HepG2 (cell line): ENCODE measurements at regions not wholly inside any gene's neighbourhood (a gene's known extent, or its start where the extent isn't known, plus 50 kb on each side); places are given as distances from the start of the nearest gene placed in this dataset.
A peak's percentile ranks its signal among the peaks of the same experiment; 100 is the strongest.
"Not testable (repeated sequence)": the region's sequence is repeated elsewhere in the genome, so short reads cannot be mapped to it uniquely, and the experiment has no call there.

ENCODE experiments used
- ATAC-seq: fragments of 200-7000 bp; cut with Tn5 transposase; 3 replicates; pipeline ENCODE4 v1.9.1; 2020; ENCODE audit warnings: mild to moderate bottlenecking, moderate library complexity
- BruUV-seq: library from RNA; stranded (reverse); fragments of 400-500 nt; replicated peaks from 2 replicates; lab custom pipeline; 2021; lab: Mats Ljungman, UMichigan
- CTCF ChIA-PET: fragments of 300-600 bp; formaldehyde crosslinking; extraction: SDS; loops from one replicate; lab custom pipeline; 2021; ENCODE audit warnings: low total read pairs, inconsistent platforms, low intra/inter-chr PET ratio; lab: Yijun Ruan, JAX
- POLR2A ChIA-PET: fragments of 350-600 bp; sonication (Branson Sonifier 250); formaldehyde crosslinking; loops from one replicate; lab custom pipeline; 2020; ENCODE audit warnings: antibody characterized with exemption, inconsistent platforms; lab: Yijun Ruan, JAX
- DNase-seq: peaks from one replicate; pipeline ENCODE4 v3.0.0-alpha.2; 2015; ENCODE audit warnings: low spot score
- FAIRE-seq: peaks from 3 replicates; lab custom pipeline; 2011; peaks lifted over from hg19 to GRCh38; lab: Jason Lieb, UNC
- H2AFZ ChIP-seq: one replicate; pipeline ENCODE4 v1.6.1; 2011; ENCODE audit warnings: low read length, inconsistent platforms
- H3K27ac ChIP-seq: fragments of 300-600 bp; 3 replicates; pipeline ENCODE4 v1.8.0; 2011; ENCODE audit warnings: mixed run types, mild to moderate bottlenecking, mixed read lengths, low read length, inconsistent platforms; ENCODE audit not compliant: insufficient read depth; ENCODE audit errors: extremely low read length
- H3K27me3 ChIP-seq, 2 experiments: fragments of 200-600 bp in 1 of 2; 2 replicates in 1 of 2; 3 replicates in 1 of 2; pipeline versions ENCODE4 v1.6.0 to v1.8.0; 2011; ENCODE audit warnings: low read length in 2 of 2, mild to moderate bottlenecking in 2 of 2, moderate library complexity in 2 of 2, inconsistent platforms in 1 of 2; ENCODE audit not compliant: insufficient read depth in 2 of 2, control insufficient read depth in 1 of 2
- H3K36me3 ChIP-seq, 2 experiments: fragments of 200-600 bp in 1 of 2; replicated peaks in 1 of 2; 2 replicates in 1 of 2; 3 replicates in 1 of 2; pipeline versions ENCODE4 v1.5.1 to v1.8.0; 2011; ENCODE audit warnings: low read length in 2 of 2, inconsistent platforms in 1 of 2; ENCODE audit not compliant: insufficient read depth in 2 of 2, control insufficient read depth in 1 of 2
- H3K4me1 ChIP-seq: 2 replicates; pipeline ENCODE4 v1.5.1; 2012; ENCODE audit warnings: low read length, inconsistent platforms; ENCODE audit not compliant: insufficient read depth
- H3K4me2 ChIP-seq: 2 replicates; pipeline ENCODE4 v1.6.0; 2011; ENCODE audit warnings: low read depth, low read length, inconsistent platforms
- H3K4me3 ChIP-seq, 3 experiments: fragments of 200-600 bp in 1 of 3; sonication (generic), shearing (Covaris generic) in 1 of 3; replicated peaks in 1 of 3; 2 replicates each; pipeline ENCODE4 v1.5.1; 2011 to 2016; ENCODE audit warnings: low read length in 3 of 3, inconsistent platforms in 2 of 3, low read depth in 2 of 3, mild to moderate bottlenecking in 2 of 3, control low read depth in 1 of 3, mixed read lengths in 1 of 3; ENCODE audit not compliant: insufficient read depth in 1 of 3
- H3K79me2 ChIP-seq: one replicate; pipeline ENCODE4 v1.6.1; 2011; ENCODE audit warnings: low read length, inconsistent platforms; ENCODE audit not compliant: insufficient read depth
- H3K9ac ChIP-seq: 2 replicates; pipeline ENCODE4 v1.6.0; 2011; ENCODE audit warnings: mild to moderate bottlenecking, low read depth, low read length, inconsistent platforms; ENCODE audit not compliant: insufficient read depth
- H3K9me3 ChIP-seq: 2 replicates; pipeline ENCODE4 v1.5.1; 2012; ENCODE audit warnings: mild to moderate bottlenecking, low read length
- H4K20me1 ChIP-seq: 2 replicates; pipeline ENCODE4 v1.6.0; 2011; ENCODE audit warnings: inconsistent platforms, mild to moderate bottlenecking, low read length, moderate library complexity; ENCODE audit not compliant: insufficient read depth
- WGBS: methylation state at CpG from one replicate; pipeline ENCODE4 v1.1.6; 2017; ENCODE audit warnings: low lambda C conversion rate; 5-methylcytosine and 5-hydroxymethylcytosine counted together
- in situ Hi-C: cut with HindIII; loops from 2 replicates; pipeline ENCODE4 v1.10.0; 2017; ENCODE audit warnings: low pct_unique_long_range_greater_than_20kb; ENCODE audit not compliant: extremely low pct_ligation_motif_present
- intact Hi-C: fragments of 100-400 bp; cut with micrococcal nuclease; formaldehyde crosslinking; loops from one replicate; pipeline ENCODE4 v1.10.0; 2022; ENCODE audit not compliant: unreplicated experiment

GRCh38 chr14:19242529-19242928 is 191.6 kb downstream of the POTEG start:
- POLR2A ChIA-PET, BruUV-seq, H3K9ac ChIP-seq, H3K4me2 ChIP-seq, H3K79me2 ChIP-seq, H3K4me3 ChIP-seq, H3K4me1 ChIP-seq, H3K27ac ChIP-seq, H2AFZ ChIP-seq, H4K20me1 ChIP-seq, H3K27me3 ChIP-seq, FAIRE-seq, CTCF ChIA-PET, H3K9me3 ChIP-seq, ATAC-seq, DNase-seq, intact Hi-C loops, H3K36me3 ChIP-seq, in situ Hi-C loops: not testable (repeated sequence)
- WGBS, result 52% methylated on average over 9 of the region's 15 CpGs

- DNase-seq, H3K27me3 ChIP-seq, CTCF ChIA-PET, H4K20me1 ChIP-seq, H3K9ac ChIP-seq, intact Hi-C loops, H3K4me3 ChIP-seq, ATAC-seq, H3K4me1 ChIP-seq, H3K27ac ChIP-seq, BruUV-seq, H2AFZ ChIP-seq, H3K9me3 ChIP-seq, FAIRE-seq, H3K36me3 ChIP-seq, POLR2A ChIA-PET, H3K4me2 ChIP-seq, H3K79me2 ChIP-seq, in situ Hi-C loops: not testable (repeated sequence)
- 94% methylated on average over 15 of the region's 40 CpGs for WGBS
Observed at GRCh38 chr14:19266908-19267307, 167.2 kb downstream of the POTEG start.

- H3K27me3 ChIP-seq, H3K9me3 ChIP-seq, H2AFZ ChIP-seq, H3K36me3 ChIP-seq, BruUV-seq, H4K20me1 ChIP-seq, intact Hi-C loops, H3K9ac ChIP-seq, FAIRE-seq, DNase-seq, H3K4me3 ChIP-seq, H3K79me2 ChIP-seq, H3K4me1 ChIP-seq, in situ Hi-C loops, CTCF ChIA-PET, H3K27ac ChIP-seq, POLR2A ChIA-PET, H3K4me2 ChIP-seq: not testable (repeated sequence)
- 86% methylated on average over 9 of the region's 16 CpGs for WGBS
- ATAC-seq, result peak; percentile 25; the same call in 1 of the 3 replicates
Observed at GRCh38 chr14:19267636-19268035, 166.5 kb downstream of the POTEG start.

- intact Hi-C loops, CTCF ChIA-PET: not testable (repeated sequence)
Observed at GRCh38 chr14:19268047-19268627, 166.0 kb downstream of the POTEG start.

More at GRCh38 chr14:19268047-19268627, 166.0 kb downstream of the POTEG start:
- POLR2A ChIA-PET, H3K27ac ChIP-seq, H3K9ac ChIP-seq, H4K20me1 ChIP-seq, FAIRE-seq, H3K4me3 ChIP-seq, H3K4me2 ChIP-seq, in situ Hi-C loops, H3K9me3 ChIP-seq, ATAC-seq, H3K4me1 ChIP-seq, H3K36me3 ChIP-seq, BruUV-seq, H2AFZ ChIP-seq, H3K79me2 ChIP-seq, DNase-seq, H3K27me3 ChIP-seq: not testable (repeated sequence)
- 94% methylated on average over 4 of the region's 21 CpGs for WGBS
